ENCODE measurements at regions not wholly inside any gene's neighbourhood (a gene's known extent, or its start where the extent isn't known, plus 50 kb on each side); places are given as distances from the start of the nearest gene placed in this dataset.
A peak's percentile ranks its signal among the peaks of the same experiment; 100 is the strongest.

- no peaks in the 10 kb centered on the region for H3K4me1 ChIP-seq
- H3K9me3 ChIP-seq = peaks cover 0 to 2% of the 10 kb centered on the region in 2 donors
- no peaks in the 10 kb centered on the region for H3K36me3 ChIP-seq
- no peak for ATAC-seq
- no peak for DNase-seq
- intact Hi-C loops (cut with DNase I) = no loop called here
- H3K27me3 ChIP-seq = no peaks in the 10 kb centered on the region
- no peak overlapping the region for H3K27ac ChIP-seq
- no peak for TF ChIP-seq CTCF (IDR thresholded peaks at IDR 0.05)
- no peak overlapping the region for H3K4me3 ChIP-seq
Observed at GRCh38 chr16:17926461-17926860, 410.1 kb downstream of the NPIPA8 start.

GRCh38 chr16:17925761-17926160 lies 410.8 kb downstream of the NPIPA8 start:
- DNase-seq (no peak), ATAC-seq (no peak)
- Histone ChIP-seq H3K4me3 (no peak overlapping the region), H3K9me3 (peaks cover 0 to 2% of the 10 kb centered on the region in 2 donors), H3K36me3 (no peaks in the 10 kb centered on the region), H3K27me3 (no peaks in the 10 kb centered on the region), H3K4me1 (no peaks in the 10 kb centered on the region), H3K27ac (no peak overlapping the region)
- intact Hi-C loops (cut with DNase I) = no loop called here
- no peak for TF ChIP-seq CTCF (IDR thresholded peaks at IDR 0.05)

- no peaks in the 10 kb centered on the region for H3K27me3 ChIP-seq
- peak; percentile 29 to 55 for TF ChIP-seq CTCF (IDR thresholded peaks at IDR 0.05)
- no peaks in the 10 kb centered on the region for H3K4me1 ChIP-seq
- no peaks in the 10 kb centered on the region for H3K36me3 ChIP-seq
- peaks cover 0 to 8% of the 10 kb centered on the region in 2 donors for H3K9me3 ChIP-seq
- H3K27ac ChIP-seq = no peak overlapping the region
- DNase-seq (peak in 1 of 4 donors; percentile 33), ATAC-seq (peak; percentile 71)
- H3K4me3 ChIP-seq = no peak overlapping the region
- intact Hi-C loops (cut with DNase I) = no loop called here
Observed at GRCh38 chr16:17921357-17921978, 415.1 kb downstream of the NPIPA8 start.

GRCh38 chr16:17917316-17918019 lies 419.1 kb downstream of the NPIPA8 start:
- H3K27ac ChIP-seq = no peak overlapping the region
- intact Hi-C loops (cut with DNase I) = no loop called here
- ATAC-seq = no peak
- no peak for TF ChIP-seq CTCF (IDR thresholded peaks at IDR 0.05)
- H3K4me3 ChIP-seq = no peak overlapping the region
- no peaks in the 10 kb centered on the region for H3K36me3 ChIP-seq
- H3K4me1 ChIP-seq = no peaks in the 10 kb centered on the region
- DNase-seq = no peak
- peaks cover 0 to 24% of the 10 kb centered on the region in 2 donors for H3K9me3 ChIP-seq
- no peaks in the 10 kb centered on the region for H3K27me3 ChIP-seq

- Histone ChIP-seq H3K9me3 (peaks cover 0 to 27% of the 10 kb centered on the region in 2 donors), H3K27ac (no peak overlapping the region), H3K4me3 (no peak overlapping the region), H3K4me1 (no peaks in the 10 kb centered on the region), H3K36me3 (no peaks in the 10 kb centered on the region), H3K27me3 (no peaks in the 10 kb centered on the region)
- intact Hi-C loops (cut with DNase I) = no loop called here
- DNase-seq = no peak
- ATAC-seq = no peak
- no peak for TF ChIP-seq CTCF (IDR thresholded peaks at IDR 0.05)
Observed at GRCh38 chr16:17915791-17916190, 420.7 kb downstream of the NPIPA8 start.

Data from left lung (tissue), 4 donors.